Activated naive CD8-positive, alpha-beta T cell treated with anti-CD3 and anti-CD28 coated beads, Interleukin-2, amount 50 U/mL, for 24 hours (primary cell): ENCODE measurements at regions not wholly inside any gene's neighbourhood (a gene's known extent, or its start where the extent isn't known, plus 50 kb on each side); places are given as distances from the start of the nearest gene placed in this dataset.

Experiments used
- ATAC-seq: fragments of 150-1000 bp; cut with Tn5 transposase; one replicate; pipeline ENCODE4 v1.10.0; 2021
- DNase-seq: peaks from one replicate; pipeline ENCODE4 v3.0.0; 2021
- H3K27ac Mint-ChIP-seq: one replicate; pipeline ENCODE4 v1.8.0; 2021; ENCODE audit warnings: mild to moderate bottlenecking, mixed read lengths
- H3K27me3 Mint-ChIP-seq: one replicate; pipeline ENCODE4 v1.8.0; 2021; ENCODE audit warnings: mixed read lengths
- H3K36me3 Mint-ChIP-seq: one replicate; pipeline ENCODE4 v1.8.0; 2021; ENCODE audit warnings: low read depth, mixed read lengths
- H3K4me1 Mint-ChIP-seq: one replicate; pipeline ENCODE4 v1.8.0; 2021; ENCODE audit warnings: mixed read lengths
- H3K4me3 Mint-ChIP-seq: one replicate; pipeline ENCODE4 v1.8.0; 2021; ENCODE audit warnings: mild to moderate bottlenecking, moderate library complexity, mixed read lengths
- H3K9me3 Mint-ChIP-seq: one replicate; pipeline ENCODE4 v1.8.0; 2021; ENCODE audit warnings: mixed read lengths

DNA sequence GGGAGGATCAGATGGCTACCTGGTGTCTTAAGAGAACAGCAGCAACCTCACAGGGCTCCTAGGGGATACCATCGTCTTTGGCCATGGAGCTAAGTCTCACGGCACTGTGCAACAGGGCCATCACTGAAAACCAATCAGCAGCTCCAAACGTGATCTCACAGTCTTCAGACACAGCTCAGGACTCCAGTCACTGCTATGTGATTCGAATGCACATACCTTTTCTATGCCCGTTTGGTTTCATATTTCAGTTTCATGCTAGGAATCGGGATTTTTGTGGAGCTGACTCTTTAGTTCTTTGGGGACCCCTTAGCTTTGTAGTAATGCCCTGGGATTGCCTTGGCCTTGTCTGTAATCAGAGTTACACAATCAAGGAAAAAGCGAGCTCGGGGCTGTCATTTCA is 162.8 kb upstream of the CDH11 start:
- ATAC-seq = no peak
- no peak overlapping the region for H3K4me3 Mint-ChIP-seq
- no peak for DNase-seq
- H3K27ac Mint-ChIP-seq = no peak overlapping the region
- H3K27me3 Mint-ChIP-seq = no peaks in the 10 kb centered on the region
- no peaks in the 10 kb centered on the region for H3K9me3 Mint-ChIP-seq
- H3K36me3 Mint-ChIP-seq = no peaks in the 10 kb centered on the region
- H3K4me1 Mint-ChIP-seq = no peaks in the 10 kb centered on the region

DNA sequence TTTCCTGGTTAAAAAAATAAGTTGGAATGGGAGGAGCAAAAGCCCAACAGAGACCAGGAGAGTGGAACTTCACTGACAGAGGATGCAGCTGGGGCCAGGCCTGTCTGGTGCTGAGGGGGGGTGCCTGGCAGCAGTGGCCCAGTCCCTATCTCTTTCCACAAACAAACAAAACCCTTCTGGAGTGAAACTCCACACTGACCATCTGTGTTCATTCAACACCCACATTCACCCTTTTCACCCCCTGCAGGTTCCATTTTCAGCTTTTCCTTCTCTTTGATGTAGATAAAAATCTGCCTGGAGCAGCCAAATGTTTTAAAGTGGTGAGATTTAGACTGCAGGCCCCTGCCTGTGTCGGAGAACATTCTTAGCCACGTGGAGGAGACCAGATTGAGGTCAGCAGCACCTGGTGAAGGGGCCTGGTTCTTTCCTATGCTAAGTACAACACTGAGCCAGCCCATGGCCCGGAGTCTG is 161.4 kb upstream of the CDH11 start:
- no peak for DNase-seq
- no peak overlapping the region for H3K27ac Mint-ChIP-seq
- no peaks in the 10 kb centered on the region for H3K4me1 Mint-ChIP-seq
- ATAC-seq = no peak
- no peaks in the 10 kb centered on the region for H3K9me3 Mint-ChIP-seq
- H3K27me3 Mint-ChIP-seq = no peaks in the 10 kb centered on the region
- H3K4me3 Mint-ChIP-seq = no peak overlapping the region
- no peaks in the 10 kb centered on the region for H3K36me3 Mint-ChIP-seq

DNA sequence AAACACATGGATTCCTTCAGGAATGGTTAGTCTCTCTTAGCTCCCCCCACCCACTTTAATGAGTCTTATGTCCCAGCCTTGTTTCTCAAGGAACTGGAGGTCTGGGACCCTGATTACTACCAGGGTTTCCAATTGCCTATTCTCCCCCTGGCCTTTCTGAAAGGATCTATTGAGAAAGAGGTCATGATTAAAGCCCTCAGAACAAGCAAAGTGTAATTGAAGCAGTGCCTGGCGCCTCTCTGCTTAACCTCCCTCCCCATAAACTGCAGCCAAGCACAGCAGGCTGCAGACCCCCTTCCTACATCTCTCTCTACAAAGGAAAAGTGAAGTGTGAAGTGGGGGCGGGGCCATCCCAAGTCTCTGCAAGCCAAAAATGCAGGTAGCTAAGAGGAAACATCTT is 159.7 kb upstream of the CDH11 start:
- H3K4me1 Mint-ChIP-seq = no peaks in the 10 kb centered on the region
- H3K27ac Mint-ChIP-seq = no peak overlapping the region
- H3K36me3 Mint-ChIP-seq = no peaks in the 10 kb centered on the region
- no peak for ATAC-seq
- no peaks in the 10 kb centered on the region for H3K27me3 Mint-ChIP-seq
- no peaks in the 10 kb centered on the region for H3K9me3 Mint-ChIP-seq
- H3K4me3 Mint-ChIP-seq = no peak overlapping the region
- no peak for DNase-seq

DNA sequence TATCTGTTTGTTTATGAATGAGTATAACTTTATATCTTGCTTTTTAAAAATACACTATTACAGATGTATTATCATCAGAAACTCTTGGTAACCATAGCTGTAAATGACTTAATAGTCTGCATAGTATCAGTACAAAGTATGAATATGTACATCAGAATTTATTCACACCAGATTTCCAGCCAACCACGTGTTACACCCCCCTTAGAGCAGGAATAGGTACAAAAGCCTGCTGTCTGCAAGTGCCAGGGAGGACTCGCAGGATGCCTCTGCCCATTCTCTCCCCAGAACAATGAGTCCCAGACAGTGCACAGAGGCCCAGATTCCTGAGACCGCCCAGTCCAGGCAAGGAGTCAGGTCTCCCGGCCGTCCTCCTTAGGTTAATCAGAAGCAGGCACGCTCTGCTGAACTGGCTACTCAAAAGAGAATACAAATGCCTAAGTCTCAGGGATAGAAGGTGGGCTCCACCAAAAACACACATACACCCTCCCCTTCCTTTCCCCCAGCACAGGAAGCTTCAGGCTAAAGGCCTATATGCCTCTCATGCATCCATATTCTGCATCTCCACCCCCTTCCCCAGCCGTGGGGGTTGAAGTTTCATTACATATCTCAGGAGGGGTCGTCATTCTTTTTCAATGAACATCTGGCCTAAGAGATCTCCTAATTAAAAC is 159.1 kb upstream of the CDH11 start:
- no peaks in the 10 kb centered on the region for H3K9me3 Mint-ChIP-seq
- no peaks in the 10 kb centered on the region for H3K36me3 Mint-ChIP-seq
- no peaks in the 10 kb centered on the region for H3K27me3 Mint-ChIP-seq
- DNase-seq (no peak), ATAC-seq (no peak)
- H3K4me1 Mint-ChIP-seq = no peaks in the 10 kb centered on the region
- no peak overlapping the region for H3K27ac Mint-ChIP-seq
- H3K4me3 Mint-ChIP-seq = no peak overlapping the region

DNA sequence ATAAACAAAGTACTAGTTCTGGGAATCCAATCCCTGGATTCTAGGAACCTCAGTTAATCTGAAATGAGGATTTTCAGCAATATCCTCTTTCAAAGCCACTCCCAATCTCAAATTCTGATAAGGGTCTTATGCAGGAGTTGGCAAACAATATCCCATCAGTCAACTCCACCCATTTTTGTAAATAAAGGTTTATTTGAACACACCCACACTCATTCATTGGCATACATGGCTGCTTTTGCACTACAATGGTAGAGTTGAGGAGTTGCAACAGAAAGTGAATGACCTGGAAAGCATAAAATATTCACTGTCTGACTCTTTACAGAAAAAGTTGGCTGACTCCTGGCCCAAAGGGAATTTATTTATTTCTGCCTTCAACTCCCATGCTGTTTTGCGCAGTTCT is 157.7 kb upstream of the CDH11 start:
- H3K27me3 Mint-ChIP-seq = no peaks in the 10 kb centered on the region
- H3K9me3 Mint-ChIP-seq = no peaks in the 10 kb centered on the region
- no peaks in the 10 kb centered on the region for H3K36me3 Mint-ChIP-seq

DNA sequence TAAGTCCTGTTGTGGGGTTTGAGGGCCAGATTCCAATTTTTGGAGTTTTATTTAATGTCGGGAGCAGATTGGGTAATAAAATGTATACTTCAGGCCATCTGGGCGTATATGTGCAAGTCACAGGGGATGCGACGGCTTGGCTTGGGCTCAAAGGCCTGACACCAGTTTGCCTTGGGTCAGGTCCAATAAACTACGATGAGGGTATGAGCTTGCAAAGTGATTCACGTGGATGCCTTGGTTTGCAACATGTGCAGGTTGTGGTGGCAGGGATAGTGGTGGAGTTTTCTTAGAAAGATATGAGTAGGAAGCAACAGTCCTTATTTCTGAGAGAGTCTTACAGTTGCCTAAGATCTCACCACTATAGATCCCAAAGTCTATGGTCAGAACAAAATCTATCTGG is 157.0 kb upstream of the CDH11 start:
- ATAC-seq = no peak

More for the DNA sequence above, 157.7 kb upstream of the CDH11 start:
- Mint-ChIP-seq H3K4me1 (no peaks in the 10 kb centered on the region), H3K27ac (no peak overlapping the region), H3K4me3 (no peak overlapping the region)
- ATAC-seq (no peak), DNase-seq (no peak)

DNA sequence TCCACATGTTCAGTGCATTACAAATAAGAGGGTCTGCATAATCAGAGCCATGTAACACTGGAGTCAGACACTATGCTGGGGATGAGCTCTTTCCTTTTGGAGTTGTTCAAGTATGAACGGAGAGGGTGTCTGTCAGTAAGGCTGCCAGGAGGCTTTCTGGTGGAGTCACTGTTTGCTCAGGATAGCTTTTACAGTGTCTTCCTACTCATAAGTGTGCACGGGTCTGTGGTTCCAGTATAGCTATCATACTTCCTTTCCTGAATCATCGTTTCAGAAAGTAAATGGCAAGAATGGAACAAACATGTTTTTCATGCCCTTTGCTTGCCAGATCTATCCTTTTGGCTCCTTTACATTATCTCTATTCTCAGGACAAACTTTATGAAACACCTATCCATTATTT is 152.7 kb upstream of the CDH11 start:
- Mint-ChIP-seq H3K4me1 (no peaks in the 10 kb centered on the region), H3K27ac (no peak overlapping the region), H3K27me3 (no peaks in the 10 kb centered on the region), H3K36me3 (no peaks in the 10 kb centered on the region), H3K4me3 (no peak overlapping the region), H3K9me3 (peaks cover 4% of the 10 kb centered on the region)
- no peak for DNase-seq
- no peak for ATAC-seq

More for the DNA sequence above, 157.0 kb upstream of the CDH11 start:
- Mint-ChIP-seq H3K9me3 (no peaks in the 10 kb centered on the region), H3K36me3 (no peaks in the 10 kb centered on the region), H3K4me1 (no peaks in the 10 kb centered on the region), H3K27ac (no peak overlapping the region), H3K4me3 (no peak overlapping the region), H3K27me3 (no peaks in the 10 kb centered on the region)
- no peak for DNase-seq

DNA sequence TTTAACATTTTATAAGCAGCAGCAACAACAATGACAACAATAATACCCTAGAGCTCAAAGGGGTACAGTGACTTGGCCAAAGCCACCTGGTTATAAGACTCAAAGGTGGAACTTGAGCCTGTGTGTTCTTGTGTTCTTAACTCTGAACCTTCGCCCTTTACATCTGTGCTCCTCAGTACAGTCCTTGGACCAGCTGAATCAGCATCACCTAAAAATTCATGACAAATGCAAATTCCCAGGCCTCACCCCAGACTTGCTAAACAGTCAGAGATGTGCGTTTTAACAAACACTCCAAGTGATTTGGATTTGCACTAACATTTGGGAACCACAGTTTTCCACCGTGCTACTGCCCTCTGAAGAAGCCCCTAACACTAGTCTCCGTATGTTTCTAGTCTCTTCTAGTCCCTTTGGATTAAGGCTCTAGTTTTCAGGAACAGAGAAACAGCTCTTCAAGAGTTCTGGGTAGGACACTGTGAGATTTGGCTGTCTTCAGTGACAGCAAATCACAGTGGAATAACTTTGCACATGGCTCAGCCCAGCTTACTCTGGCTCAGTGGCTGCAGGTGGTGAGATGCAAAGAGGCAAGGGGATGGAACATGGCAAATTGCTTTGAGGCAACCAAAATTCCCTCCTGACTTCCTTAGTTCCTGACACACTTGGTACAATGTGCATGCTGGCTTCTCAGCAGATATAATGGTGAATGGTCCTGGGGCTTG is 151.0 kb upstream of the CDH11 start:
- H3K4me3 Mint-ChIP-seq = no peak overlapping the region
- H3K27me3 Mint-ChIP-seq = no peaks in the 10 kb centered on the region
- no peaks in the 10 kb centered on the region for H3K36me3 Mint-ChIP-seq
- no peak overlapping the region for H3K27ac Mint-ChIP-seq
- DNase-seq (no peak), ATAC-seq (no peak)
- no peaks in the 10 kb centered on the region for H3K4me1 Mint-ChIP-seq
- H3K9me3 Mint-ChIP-seq = peaks cover 4% of the 10 kb centered on the region

DNA sequence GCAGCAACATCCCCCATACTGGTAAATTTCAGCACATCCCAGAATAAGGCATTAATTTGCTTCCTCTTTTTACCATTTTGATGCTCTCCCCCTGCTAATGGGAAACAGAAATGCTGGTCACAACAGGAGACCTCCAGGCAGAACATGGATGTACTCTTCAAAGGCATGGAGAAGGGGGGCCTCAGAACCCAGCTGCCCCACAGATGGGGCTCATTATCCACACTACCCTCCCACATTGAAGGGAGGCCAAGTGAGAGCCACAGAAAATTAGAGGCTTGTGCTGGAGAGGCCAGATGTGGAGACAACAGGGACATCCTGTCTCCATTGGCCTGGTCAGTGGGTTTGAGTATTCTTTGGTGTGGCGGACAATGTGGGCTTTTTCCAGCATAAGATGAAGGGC is 150.1 kb upstream of the CDH11 start:
- DNase-seq (no peak), ATAC-seq (no peak)
- Mint-ChIP-seq H3K27ac (no peak overlapping the region), H3K4me1 (no peaks in the 10 kb centered on the region), H3K36me3 (no peaks in the 10 kb centered on the region), H3K9me3 (peaks cover 4% of the 10 kb centered on the region), H3K4me3 (no peak overlapping the region), H3K27me3 (no peaks in the 10 kb centered on the region)

DNA sequence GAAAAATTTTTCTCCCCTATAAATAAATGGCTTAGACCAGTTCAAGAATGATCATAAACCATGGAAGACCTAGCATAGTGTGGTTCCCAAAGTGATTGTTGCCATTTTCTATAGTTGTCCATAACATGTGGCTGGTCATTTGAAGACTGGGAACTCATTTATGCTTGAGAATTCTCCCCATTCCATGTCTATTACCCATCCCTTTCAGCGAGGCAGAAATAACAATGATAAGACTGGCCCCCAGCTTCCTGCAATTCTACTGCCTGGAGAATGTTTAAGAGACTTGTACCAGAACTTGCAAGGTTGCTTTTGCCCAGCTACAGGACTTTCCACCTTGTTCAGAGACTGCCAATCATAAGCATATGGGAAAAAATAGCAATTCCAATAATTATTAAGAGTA is 146.5 kb upstream of the CDH11 start:
- no peak for DNase-seq
- no peak for ATAC-seq
- no peak overlapping the region for H3K4me3 Mint-ChIP-seq
- H3K27me3 Mint-ChIP-seq = no peaks in the 10 kb centered on the region
- no peak overlapping the region for H3K27ac Mint-ChIP-seq
- peaks cover 15% of the 10 kb centered on the region for H3K9me3 Mint-ChIP-seq
- H3K36me3 Mint-ChIP-seq = no peaks in the 10 kb centered on the region
- no peaks in the 10 kb centered on the region for H3K4me1 Mint-ChIP-seq

DNA sequence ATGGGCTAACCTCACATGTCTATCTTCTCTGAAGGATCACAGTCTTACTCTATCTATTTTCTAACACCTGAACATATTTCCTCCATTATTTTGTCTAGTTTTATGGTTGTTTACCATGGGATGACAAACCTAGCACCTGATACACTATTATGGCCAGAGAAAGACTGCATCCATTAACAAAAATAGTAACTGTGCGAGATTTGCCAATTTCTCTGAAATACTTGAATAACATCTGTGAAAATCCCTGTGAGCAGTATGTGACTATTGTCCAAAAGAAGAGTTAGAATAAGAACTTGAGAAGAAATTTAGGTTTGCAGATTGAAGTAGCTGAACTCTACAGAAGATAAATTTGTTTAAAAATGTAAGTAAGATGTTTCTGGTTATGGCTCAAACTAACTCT is 142.0 kb upstream of the CDH11 start:
- H3K27me3 Mint-ChIP-seq = no peaks in the 10 kb centered on the region
- H3K4me3 Mint-ChIP-seq = no peak overlapping the region
- peaks cover 26% of the 10 kb centered on the region for H3K9me3 Mint-ChIP-seq
- no peak for DNase-seq
- ATAC-seq = no peak
- no peak overlapping the region for H3K27ac Mint-ChIP-seq
- no peaks in the 10 kb centered on the region for H3K36me3 Mint-ChIP-seq
- no peaks in the 10 kb centered on the region for H3K4me1 Mint-ChIP-seq

DNA sequence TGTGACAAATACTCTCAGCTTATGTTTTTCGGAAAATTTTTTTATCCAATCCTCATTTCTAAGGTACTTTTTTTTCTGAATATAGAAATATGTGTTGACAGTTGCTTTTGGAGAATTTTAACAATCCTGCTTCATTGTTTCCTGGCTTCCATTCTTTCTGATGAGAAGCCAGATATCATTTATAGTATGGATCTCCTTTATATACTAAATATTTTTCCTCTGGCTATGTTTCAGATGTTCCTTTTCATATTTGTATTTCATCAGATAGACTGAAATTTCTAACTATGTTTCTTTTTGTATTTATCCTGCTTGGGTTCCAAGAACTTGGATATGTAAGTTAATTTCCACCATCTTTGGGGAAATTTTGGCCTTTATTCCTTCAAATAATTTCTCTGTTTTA is 138.9 kb upstream of the CDH11 start:
- Mint-ChIP-seq H3K9me3 (peaks cover 29% of the 10 kb centered on the region), H3K4me1 (no peaks in the 10 kb centered on the region), H3K4me3 (no peak overlapping the region), H3K27ac (no peak overlapping the region), H3K36me3 (no peaks in the 10 kb centered on the region), H3K27me3 (no peaks in the 10 kb centered on the region)
- ATAC-seq = no peak
- DNase-seq = no peak

DNA sequence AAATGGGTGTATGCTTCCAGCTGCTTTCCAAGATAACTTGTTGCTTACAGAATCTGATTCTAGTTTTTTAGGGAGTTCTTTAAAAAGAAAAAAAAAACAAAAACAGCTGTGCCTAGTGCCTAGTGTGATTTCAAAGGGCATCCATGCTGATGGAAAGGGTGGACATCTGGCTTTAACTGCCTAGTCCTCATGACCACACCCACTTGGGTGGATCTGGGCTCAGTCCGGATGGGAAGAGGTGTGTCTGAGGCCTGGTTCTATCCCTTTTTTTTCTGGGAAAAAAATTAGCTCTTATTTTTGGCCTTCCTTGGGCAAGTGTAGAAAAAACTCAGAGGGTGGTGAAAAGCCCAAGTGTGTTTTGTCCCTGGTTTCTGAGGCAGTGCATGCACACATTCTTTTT is 132.3 kb upstream of the CDH11 start:
- no peaks in the 10 kb centered on the region for H3K36me3 Mint-ChIP-seq
- no peak overlapping the region for H3K27ac Mint-ChIP-seq
- H3K9me3 Mint-ChIP-seq = peaks cover 11% of the 10 kb centered on the region
- H3K4me1 Mint-ChIP-seq = no peaks in the 10 kb centered on the region
- no peak for ATAC-seq
- DNase-seq = no peak
- no peaks in the 10 kb centered on the region for H3K27me3 Mint-ChIP-seq
- no peak overlapping the region for H3K4me3 Mint-ChIP-seq

DNA sequence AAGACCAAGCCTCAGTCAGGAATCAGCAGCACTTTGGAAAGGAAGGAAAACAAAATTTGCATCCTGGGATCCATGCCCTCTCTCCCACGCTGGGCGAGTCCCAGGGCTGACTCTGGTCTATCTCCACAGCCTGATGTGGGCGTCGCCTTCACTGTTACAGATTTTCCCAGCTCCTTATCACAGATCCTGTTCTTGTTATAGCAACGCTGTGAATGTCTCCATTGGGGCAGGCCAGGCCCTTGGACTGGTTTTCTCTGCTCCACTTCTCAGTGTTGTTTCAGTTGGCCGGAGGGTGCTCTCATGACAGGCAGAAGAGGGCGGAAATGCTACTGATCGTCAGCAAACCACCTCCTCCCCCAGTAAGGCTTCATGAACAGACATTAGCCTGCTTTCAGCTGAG is 127.9 kb upstream of the CDH11 start:
- Mint-ChIP-seq H3K4me1 (no peaks in the 10 kb centered on the region), H3K36me3 (no peaks in the 10 kb centered on the region), H3K4me3 (no peak overlapping the region), H3K27me3 (no peaks in the 10 kb centered on the region), H3K9me3 (peaks cover 7% of the 10 kb centered on the region), H3K27ac (no peak overlapping the region)
- DNase-seq = no peak
- ATAC-seq = no peak

DNA sequence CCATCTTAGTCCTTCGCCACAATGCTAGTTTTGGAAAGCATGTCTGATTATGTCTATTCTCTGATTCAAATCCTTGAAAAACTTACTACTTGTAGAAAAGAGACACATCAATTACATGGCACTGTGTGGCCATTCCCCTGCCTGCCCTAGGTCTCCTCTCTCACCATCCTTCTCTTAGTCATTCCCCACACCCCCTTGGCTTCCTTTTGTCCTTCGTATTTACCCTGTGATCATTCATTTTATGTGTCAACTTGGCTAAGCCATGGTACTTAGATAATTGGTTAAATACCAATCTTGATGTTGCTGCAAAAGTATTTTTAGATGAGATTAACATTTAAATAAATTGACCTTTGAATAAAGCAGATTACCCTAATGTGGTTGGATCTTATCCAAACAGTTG is 122.9 kb upstream of the CDH11 start:
- H3K27me3 Mint-ChIP-seq = no peaks in the 10 kb centered on the region
- no peak overlapping the region for H3K27ac Mint-ChIP-seq
- peaks cover 7% of the 10 kb centered on the region for H3K9me3 Mint-ChIP-seq
- H3K36me3 Mint-ChIP-seq = no peaks in the 10 kb centered on the region
- no peak overlapping the region for H3K4me3 Mint-ChIP-seq
- no peaks in the 10 kb centered on the region for H3K4me1 Mint-ChIP-seq
- DNase-seq (no peak), ATAC-seq (no peak)
